ENCODE measurements at regions not wholly inside any gene's neighbourhood (a gene's known extent, or its start where the extent isn't known, plus 50 kb on each side); places are given as distances from the start of the nearest gene placed in this dataset.

- in situ Hi-C loops (cut with HindIII; ENCODE audit: extremely low pct_ligation_motif_present, low pct_unique_long_range_greater_than_20kb) = loop anchor here (25.0 kb wide), 1 partner anchor 178 kb away; the partner anchor contains the start of gene LINGO1
- no peak overlapping the region for H3K4me2 ChIP-seq (ENCODE audit: low read depth, low read length)
- ATAC-seq = no peak
- H3K79me2 ChIP-seq (ENCODE audit: insufficient read depth, low read length) = no peaks in the 10 kb centered on the region
- no peaks in the 10 kb centered on the region for H3K9me3 ChIP-seq (ENCODE audit: low read length)
- CTCF ChIA-PET (ENCODE audit: low intra/inter-chr PET ratio, low total read pairs) = no interaction called here
- POLR2A ChIA-PET = no interaction called here
- no peaks in the 10 kb centered on the region for H3K36me3 ChIP-seq (replicated peaks in 1 of 2; ENCODE audit: control insufficient read depth in 1 of 2, insufficient read depth in 2 of 2, low read length in 2 of 2)
- no peak overlapping the region for H3K27ac ChIP-seq (ENCODE audit: extremely low read length, insufficient read depth, low read length)
- WGBS (ENCODE audit: low lambda C conversion rate) = 62% methylated on average over 2 of the region's 7 CpGs
- no peaks in the 10 kb centered on the region for H3K4me1 ChIP-seq (ENCODE audit: insufficient read depth, low read length)
- FAIRE-seq = no peak
- H4K20me1 ChIP-seq (ENCODE audit: insufficient read depth, low read length) = no peaks in the 10 kb centered on the region
- no TSS peak for BruUV-seq (replicated peaks)
- H3K27me3 ChIP-seq (ENCODE audit: control insufficient read depth in 1 of 2, insufficient read depth in 2 of 2, low read length in 2 of 2) = peaks cover 5 to 45% of the 10 kb centered on the region in 2 experiments; a peak in 4 of 5 replicates
- H3K4me3 ChIP-seq (replicated peaks in 1 of 3; ENCODE audit: insufficient read depth in 1 of 3, low read depth in 2 of 3, low read length in 3 of 3) = no peak overlapping the region
- intact Hi-C loops (cut with micrococcal nuclease; ENCODE audit: unreplicated experiment) = no loop called here
- DNase-seq (ENCODE audit: low spot score) = no peak
- no peak overlapping the region for H2AFZ ChIP-seq (ENCODE audit: low read length)
- no peak overlapping the region for H3K9ac ChIP-seq (ENCODE audit: insufficient read depth, low read depth, low read length)
- TF ChIP-seq THRA (CRISPR knock-in tag; IDR thresholded peaks at IDR 0.05; ENCODE audit: borderline replicate concordance) = no peak
- TF ChIP-seq BCL3 (CRISPR knock-in tag; IDR thresholded peaks at IDR 0.05) = no peak
- TF ChIP-seq POGK (CRISPR knock-in tag; conservative IDR thresholded peaks at IDR 0.05) = no peak
- TF ChIP-seq ZBTB7A (CRISPR knock-in tag; IDR thresholded peaks at IDR 0.05) = no peak
- TF ChIP-seq THAP7 (CRISPR knock-in tag; IDR thresholded peaks at IDR 0.05) = no peak
- no peak for TF ChIP-seq SMYD3 (CRISPR knock-in tag; IDR thresholded peaks at IDR 0.05)
- no peak for TF ChIP-seq RFX5 (IDR thresholded peaks at IDR 0.05; ENCODE audit: low read depth, low read length)
- no peak for TF ChIP-seq RERE (CRISPR knock-in tag; IDR thresholded peaks at IDR 0.05; ENCODE audit: low read depth)
- TF ChIP-seq SETDB1 (CRISPR knock-in tag; IDR thresholded peaks at IDR 0.05; ENCODE audit: borderline replicate concordance) = no peak
- no peak for TF ChIP-seq PAX8 (CRISPR knock-in tag; IDR thresholded peaks at IDR 0.05; ENCODE audit: borderline replicate concordance)
- TF ChIP-seq ZNF75D (CRISPR knock-in tag; IDR thresholded peaks at IDR 0.05; ENCODE audit: borderline replicate concordance) = no peak
- TF ChIP-seq E2F1 (CRISPR knock-in tag; IDR thresholded peaks at IDR 0.05) = no peak
- TF ChIP-seq SMARCC2 (IDR thresholded peaks at IDR 0.05) = no peak
Measured at GRCh38 chr15:77815015-77815414, 182.3 kb upstream of the LINGO1 start.
